ENCODE measurements at regions not wholly inside any gene's neighbourhood (a gene's known extent, or its start where the extent isn't known, plus 50 kb on each side); places are given as distances from the start of the nearest gene placed in this dataset.

GRCh38 chr7:156496363-156496769, 144.2 kb upstream of the RNF32 start:
- TF ChIP-seq MAX (IDR thresholded peaks at IDR 0.05; ENCODE audit: insufficient read depth, insufficient read length) (no peak), EZH2 (IDR thresholded peaks at IDR 0.05; ENCODE audit: borderline replicate concordance, low read depth, low read length, severe bottlenecking) (no peak), FOS (IDR thresholded peaks at IDR 0.05; ENCODE audit: borderline replicate concordance, insufficient read depth, low read length) (no peak), POLR2AphosphoS5 (IDR thresholded peaks at IDR 0.05; ENCODE audit: insufficient read depth, low read depth, low read length) (no peak), GATA2 (IDR thresholded peaks at IDR 0.05; ENCODE audit: insufficient read depth, insufficient read length, low read depth, low read length) (no peak), JUN (IDR thresholded peaks at IDR 0.05; ENCODE audit: borderline replicate concordance, insufficient read depth, insufficient read length, low read depth) (no peak)
- TF ChIP-seq, protein P1, sequence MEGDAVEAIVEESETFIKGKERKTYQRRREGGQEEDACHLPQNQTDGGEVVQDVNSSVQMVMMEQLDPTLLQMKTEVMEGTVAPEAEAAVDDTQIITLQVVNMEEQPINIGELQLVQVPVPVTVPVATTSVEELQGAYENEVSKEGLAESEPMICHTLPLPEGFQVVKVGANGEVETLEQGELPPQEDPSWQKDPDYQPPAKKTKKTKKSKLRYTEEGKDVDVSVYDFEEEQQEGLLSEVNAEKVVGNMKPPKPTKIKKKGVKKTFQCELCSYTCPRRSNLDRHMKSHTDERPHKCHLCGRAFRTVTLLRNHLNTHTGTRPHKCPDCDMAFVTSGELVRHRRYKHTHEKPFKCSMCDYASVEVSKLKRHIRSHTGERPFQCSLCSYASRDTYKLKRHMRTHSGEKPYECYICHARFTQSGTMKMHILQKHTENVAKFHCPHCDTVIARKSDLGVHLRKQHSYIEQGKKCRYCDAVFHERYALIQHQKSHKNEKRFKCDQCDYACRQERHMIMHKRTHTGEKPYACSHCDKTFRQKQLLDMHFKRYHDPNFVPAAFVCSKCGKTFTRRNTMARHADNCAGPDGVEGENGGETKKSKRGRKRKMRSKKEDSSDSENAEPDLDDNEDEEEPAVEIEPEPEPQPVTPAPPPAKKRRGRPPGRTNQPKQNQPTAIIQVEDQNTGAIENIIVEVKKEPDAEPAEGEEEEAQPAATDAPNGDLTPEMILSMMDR (IDR thresholded peaks at IDR 0.05; ENCODE audit: extremely low read depth in 1 of 2, insufficient read depth in 1 of 2, low read depth in 1 of 2, low read length in 2 of 2), result no peak
